Activated naive CD8-positive, alpha-beta T cell (primary cell): ENCODE measurements at regions not wholly inside any gene's neighbourhood (a gene's known extent, or its start where the extent isn't known, plus 50 kb on each side); places are given as distances from the start of the nearest gene placed in this dataset.
"Not testable (repeated sequence)": the region's sequence is repeated elsewhere in the genome, so short reads cannot be mapped to it uniquely, and the experiment has no call there.

Source experiments
- H3K27ac Mint-ChIP-seq: one replicate; pipeline ENCODE4 v1.8.0; 2021; ENCODE audit warnings: mixed read lengths
- H3K27me3 Mint-ChIP-seq: one replicate; pipeline ENCODE4 v1.8.0; 2021; ENCODE audit warnings: mixed read lengths
- H3K36me3 Mint-ChIP-seq: one replicate; pipeline ENCODE4 v1.8.0; 2021; ENCODE audit warnings: mixed read lengths
- H3K4me1 Mint-ChIP-seq: one replicate; pipeline ENCODE4 v1.8.0; 2021; ENCODE audit warnings: low read depth, mixed read lengths
- H3K4me3 Mint-ChIP-seq: one replicate; pipeline ENCODE4 v1.8.0; 2021; ENCODE audit warnings: mild to moderate bottlenecking, mixed read lengths
- H3K9me3 Mint-ChIP-seq: one replicate; pipeline ENCODE4 v1.8.0; 2021; ENCODE audit warnings: low read depth, mixed read lengths

DNA sequence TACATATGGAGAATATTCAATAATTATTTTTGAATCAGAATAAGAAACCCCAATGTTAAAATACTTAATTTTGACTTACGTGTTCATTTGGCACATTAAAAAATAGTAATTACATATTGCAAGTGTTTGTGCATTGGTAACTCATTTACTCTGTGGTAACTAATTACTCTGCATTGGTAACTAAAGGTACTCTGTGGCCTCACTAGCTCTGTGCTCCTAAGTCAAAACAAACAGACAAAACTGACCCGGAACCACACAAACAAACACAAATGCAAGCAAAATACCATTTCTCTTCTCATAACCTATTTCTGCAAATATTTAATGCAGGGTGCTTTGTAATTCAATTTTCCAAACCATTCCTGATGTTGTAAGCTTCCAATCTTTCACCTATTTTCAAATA, 1244.3 kb downstream of the REEP3 start:
- H3K36me3 Mint-ChIP-seq, result no peaks in the 10 kb centered on the region
- H3K27me3 Mint-ChIP-seq, result no peaks in the 10 kb centered on the region
- peaks cover 6% of the 10 kb centered on the region for H3K9me3 Mint-ChIP-seq
- no peak overlapping the region for H3K4me3 Mint-ChIP-seq
- no peaks in the 10 kb centered on the region for H3K4me1 Mint-ChIP-seq
- no peak overlapping the region for H3K27ac Mint-ChIP-seq

DNA sequence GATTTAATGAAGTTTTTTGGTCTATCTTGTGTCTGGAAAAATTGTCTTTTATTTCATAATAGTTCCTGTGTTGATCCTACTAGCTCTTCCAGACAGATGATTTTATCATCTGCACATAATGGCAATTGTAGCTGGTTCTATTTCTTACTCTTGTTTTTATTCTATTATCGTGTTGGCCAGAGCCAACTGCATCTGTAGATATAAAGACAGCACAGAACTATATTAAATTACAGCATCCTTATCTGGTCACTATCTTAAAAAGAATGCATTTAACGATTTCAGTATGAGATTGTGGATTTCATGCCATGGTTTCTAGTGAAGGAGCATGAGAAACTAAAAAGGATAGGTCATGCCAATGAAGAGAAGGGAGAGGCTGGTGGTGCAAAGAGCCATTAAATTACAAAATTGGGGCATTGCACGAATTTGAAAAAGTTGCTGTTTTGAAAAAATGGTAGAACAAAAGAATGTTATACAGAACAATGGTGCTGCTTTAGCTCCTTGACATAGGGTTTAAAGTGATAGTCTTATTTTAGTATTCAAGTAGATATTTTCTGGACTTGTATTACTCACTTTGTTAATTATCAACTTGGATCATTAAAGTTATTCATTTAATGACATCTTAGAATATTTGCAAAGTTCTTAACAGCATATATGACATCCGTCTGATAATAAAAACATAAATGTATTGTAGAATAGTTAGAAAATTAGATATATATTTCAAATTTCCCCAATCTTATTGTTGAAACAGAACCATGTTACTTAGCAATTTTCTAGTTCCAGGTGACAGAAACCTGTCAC, 1250.3 kb downstream of the REEP3 start:
- Mint-ChIP-seq H3K4me1 (no peaks in the 10 kb centered on the region), H3K27ac (no peak overlapping the region), H3K27me3 (no peaks in the 10 kb centered on the region), H3K36me3 (no peaks in the 10 kb centered on the region), H3K4me3 (no peak overlapping the region), H3K9me3 (peaks cover 8% of the 10 kb centered on the region)

DNA sequence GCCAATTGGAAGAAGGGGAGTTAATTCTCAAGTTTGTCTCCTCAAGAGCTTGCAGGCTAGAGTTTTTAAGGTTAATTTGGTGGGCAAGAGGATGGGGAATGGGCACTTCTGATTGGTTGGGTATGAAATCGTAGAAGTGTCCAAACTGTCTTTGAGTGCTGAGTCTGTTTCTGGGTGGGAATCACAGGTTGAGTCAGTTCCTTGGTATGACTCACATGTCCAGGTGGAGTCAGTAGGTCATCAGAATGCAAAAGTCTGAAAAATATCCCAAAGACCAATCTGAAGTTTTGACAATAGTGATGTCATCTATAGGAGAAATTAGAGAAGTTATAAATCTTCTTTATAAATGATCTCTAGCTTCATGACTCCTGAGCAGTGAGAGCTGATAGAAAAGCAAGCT, 1252.2 kb downstream of the REEP3 start:
- Mint-ChIP-seq H3K27ac (no peak overlapping the region), H3K4me3 (no peak overlapping the region), H3K4me1 (no peaks in the 10 kb centered on the region), H3K9me3 (peaks cover 8% of the 10 kb centered on the region), H3K27me3 (no peaks in the 10 kb centered on the region), H3K36me3 (no peaks in the 10 kb centered on the region)

DNA sequence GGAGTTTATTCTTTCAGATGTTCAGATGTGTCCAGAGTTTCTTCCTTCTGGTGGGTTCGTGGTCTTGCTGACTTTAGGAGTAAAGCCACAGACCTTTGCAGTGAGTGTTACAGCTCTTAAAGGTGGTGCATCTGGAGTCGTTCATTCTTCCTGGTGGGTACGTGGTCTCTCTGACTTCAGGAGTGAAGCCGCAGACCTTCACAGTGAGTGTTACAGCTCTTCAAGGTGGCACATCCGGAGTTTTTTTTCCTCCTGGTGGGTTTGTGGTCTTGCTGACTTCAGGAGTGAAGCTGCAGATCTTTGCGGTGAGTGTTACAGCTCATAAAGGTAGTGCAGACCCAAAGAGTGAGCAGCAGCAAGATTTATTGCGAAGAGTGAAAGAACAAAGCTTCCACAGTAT, 1263.2 kb downstream of the REEP3 start:
- H3K4me1 Mint-ChIP-seq, H3K27ac Mint-ChIP-seq, H3K27me3 Mint-ChIP-seq: not testable (repeated sequence)

DNA sequence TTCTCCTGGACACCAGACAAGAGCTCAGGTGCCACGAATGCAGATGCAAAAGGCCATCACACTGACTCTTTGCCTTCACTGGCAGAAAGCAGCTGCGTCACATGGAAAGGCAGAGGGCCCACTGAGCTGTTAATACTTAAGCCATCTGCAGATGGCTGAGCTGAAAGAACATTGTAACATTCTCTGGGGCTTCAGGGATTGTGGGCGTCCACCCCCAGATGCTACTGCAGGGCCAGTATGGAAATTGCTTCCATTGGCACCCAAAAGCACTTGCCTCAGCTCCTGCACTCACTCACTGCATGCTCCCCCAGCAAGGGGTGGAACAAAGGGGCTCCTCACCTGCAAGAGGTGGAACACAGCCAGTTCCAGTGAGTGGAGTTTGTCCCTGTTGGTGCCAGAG, 1264.6 kb downstream of the REEP3 start:
- H3K9me3 Mint-ChIP-seq, result peaks cover 12% of the 10 kb centered on the region
- no peak overlapping the region for H3K4me3 Mint-ChIP-seq
- no peaks in the 10 kb centered on the region for H3K36me3 Mint-ChIP-seq
- H3K4me1 Mint-ChIP-seq, result no peaks in the 10 kb centered on the region
- no peaks in the 10 kb centered on the region for H3K27me3 Mint-ChIP-seq
- H3K27ac Mint-ChIP-seq, result no peak overlapping the region

More for the DNA sequence above, 1263.2 kb downstream of the REEP3 start:
- H3K9me3 Mint-ChIP-seq, H3K4me3 Mint-ChIP-seq, H3K36me3 Mint-ChIP-seq: not testable (repeated sequence)

DNA sequence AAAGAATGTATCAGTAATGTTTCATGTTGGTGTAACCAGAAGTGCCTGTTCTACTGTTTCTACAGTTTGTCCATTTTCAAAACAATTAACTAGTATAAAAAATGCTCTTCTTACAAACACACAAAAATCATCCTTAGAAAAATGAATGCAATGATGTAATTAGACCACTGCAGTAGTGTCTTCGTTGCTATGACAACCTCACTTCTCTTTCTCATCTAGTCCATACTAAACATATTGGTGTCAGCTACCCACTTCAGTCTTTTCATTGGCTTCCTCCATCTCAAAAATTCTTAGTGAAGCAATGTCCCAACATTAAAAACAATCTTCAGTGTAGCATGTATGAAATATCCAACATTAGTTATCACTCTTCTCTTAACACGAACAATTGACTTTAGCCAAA, 1265.8 kb downstream of the REEP3 start:
- H3K27ac Mint-ChIP-seq, result no peak overlapping the region
- no peak overlapping the region for H3K4me3 Mint-ChIP-seq
- H3K9me3 Mint-ChIP-seq, result peaks cover 12% of the 10 kb centered on the region
- no peaks in the 10 kb centered on the region for H3K4me1 Mint-ChIP-seq
- no peaks in the 10 kb centered on the region for H3K36me3 Mint-ChIP-seq
- H3K27me3 Mint-ChIP-seq, result no peaks in the 10 kb centered on the region

DNA sequence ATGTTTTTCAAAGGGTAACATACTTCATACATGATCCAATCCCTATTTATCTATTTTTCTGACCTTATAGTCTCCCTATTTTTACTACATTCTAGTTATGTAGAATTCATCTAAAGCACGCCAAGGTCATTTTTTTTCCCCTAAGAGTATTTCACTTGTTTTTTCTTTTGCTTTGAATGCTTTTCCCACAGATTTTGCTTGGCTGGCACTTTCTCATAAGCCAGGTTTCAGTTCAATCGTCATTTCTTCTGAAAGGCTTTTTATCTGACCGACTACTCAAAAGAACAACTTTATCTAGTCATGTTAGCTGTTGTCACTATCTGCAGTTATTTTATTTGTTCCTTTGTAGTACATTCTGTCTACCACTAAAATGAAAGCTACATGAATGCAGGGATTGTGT, 1274.6 kb downstream of the REEP3 start:
- Mint-ChIP-seq H3K9me3 (peaks cover 15% of the 10 kb centered on the region), H3K36me3 (no peaks in the 10 kb centered on the region), H3K4me1 (no peaks in the 10 kb centered on the region), H3K4me3 (no peak overlapping the region), H3K27me3 (no peaks in the 10 kb centered on the region), H3K27ac (no peak overlapping the region)

DNA sequence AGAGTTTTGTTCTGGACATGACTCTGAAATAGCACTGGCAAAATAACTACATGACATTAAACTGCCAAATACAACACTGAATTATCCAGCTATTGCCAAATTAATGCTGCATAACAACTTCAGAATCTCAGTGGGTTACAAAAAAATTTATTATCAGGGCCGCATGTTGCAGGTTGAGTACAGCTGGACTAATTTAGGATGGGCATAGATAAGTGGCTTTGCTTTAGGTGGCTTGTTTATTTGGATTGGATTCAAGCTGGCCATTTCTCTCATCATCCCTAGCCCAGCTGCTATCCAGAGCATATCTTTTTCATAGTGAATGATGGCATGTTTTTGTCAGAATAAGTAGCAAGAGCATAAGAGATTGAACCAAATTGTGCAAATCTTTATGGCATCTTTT, 1277.1 kb downstream of the REEP3 start:
- Mint-ChIP-seq H3K27me3 (no peaks in the 10 kb centered on the region), H3K36me3 (no peaks in the 10 kb centered on the region), H3K27ac (no peak overlapping the region), H3K9me3 (peaks cover 16% of the 10 kb centered on the region), H3K4me1 (no peaks in the 10 kb centered on the region), H3K4me3 (no peak overlapping the region)

DNA sequence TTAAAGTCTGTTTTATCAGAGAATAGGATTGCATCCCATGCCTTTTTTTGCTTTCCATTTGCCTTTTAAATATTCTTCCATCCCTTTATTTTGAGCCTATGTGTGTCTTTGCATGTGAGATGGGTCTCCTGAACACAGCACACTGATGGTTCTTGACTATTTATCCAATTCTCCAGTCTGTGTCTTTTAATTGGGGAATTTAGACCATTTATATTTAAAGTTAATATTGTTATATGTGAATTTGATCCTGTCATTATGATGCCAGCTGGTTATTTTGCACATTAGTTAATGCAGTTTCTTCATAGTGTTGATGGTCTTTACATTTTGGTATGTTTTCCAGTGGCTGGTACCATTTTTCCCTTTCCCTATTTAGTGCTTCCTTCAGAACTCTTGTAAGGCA, 1287.0 kb downstream of the REEP3 start:
- H3K36me3 Mint-ChIP-seq, H3K27ac Mint-ChIP-seq: not testable (repeated sequence)

DNA sequence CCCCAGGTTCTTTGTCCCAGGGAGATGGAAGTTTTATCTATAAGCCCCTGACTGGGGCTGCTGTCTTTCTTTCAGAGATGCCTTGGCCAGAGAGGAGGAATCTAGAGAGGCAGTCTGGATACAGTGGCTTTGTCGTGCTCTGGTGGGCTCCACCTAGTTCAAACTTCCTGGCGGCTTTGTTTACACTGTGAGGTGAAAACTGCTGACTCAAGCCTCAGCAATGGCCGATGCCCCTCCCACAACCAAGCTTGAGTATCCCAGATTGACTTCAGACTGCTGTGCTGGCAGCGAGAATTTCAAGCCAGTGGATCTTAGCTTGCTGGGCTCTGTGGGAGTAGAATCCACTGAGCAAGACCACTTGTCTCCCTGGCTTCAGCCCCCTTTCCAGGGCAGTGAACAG, 1288.8 kb downstream of the REEP3 start:
- H3K9me3 Mint-ChIP-seq, H3K36me3 Mint-ChIP-seq, H3K27me3 Mint-ChIP-seq, H3K4me1 Mint-ChIP-seq, H3K4me3 Mint-ChIP-seq, H3K27ac Mint-ChIP-seq: not testable (repeated sequence)

More for the DNA sequence above, 1287.0 kb downstream of the REEP3 start:
- H3K4me3 Mint-ChIP-seq, H3K4me1 Mint-ChIP-seq, H3K9me3 Mint-ChIP-seq, H3K27me3 Mint-ChIP-seq: not testable (repeated sequence)

DNA sequence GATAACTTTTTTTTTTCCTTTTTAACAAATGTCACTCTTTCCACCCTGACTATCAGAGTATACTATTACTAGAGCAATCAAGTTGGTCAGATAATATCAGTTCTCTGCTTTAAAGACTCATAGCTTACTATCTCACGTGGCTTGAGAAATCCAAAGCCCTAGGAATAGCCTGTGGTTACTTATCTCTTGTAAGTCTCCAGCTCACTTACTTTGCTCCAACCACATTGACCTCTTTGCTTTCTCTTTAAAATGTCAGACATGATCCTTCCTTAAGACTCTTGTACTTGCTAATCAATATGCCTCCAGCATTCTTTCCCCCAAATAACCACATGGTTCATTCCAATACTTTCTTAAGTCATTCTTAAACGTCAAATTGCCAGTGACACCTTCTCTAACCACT, 1292.2 kb downstream of the REEP3 start:
- H3K9me3 Mint-ChIP-seq, result no peaks in the 10 kb centered on the region
- H3K4me3 Mint-ChIP-seq, result no peak overlapping the region
- H3K36me3 Mint-ChIP-seq, result no peaks in the 10 kb centered on the region
- no peaks in the 10 kb centered on the region for H3K4me1 Mint-ChIP-seq
- H3K27me3 Mint-ChIP-seq, result no peaks in the 10 kb centered on the region
- H3K27ac Mint-ChIP-seq, result no peak overlapping the region

DNA sequence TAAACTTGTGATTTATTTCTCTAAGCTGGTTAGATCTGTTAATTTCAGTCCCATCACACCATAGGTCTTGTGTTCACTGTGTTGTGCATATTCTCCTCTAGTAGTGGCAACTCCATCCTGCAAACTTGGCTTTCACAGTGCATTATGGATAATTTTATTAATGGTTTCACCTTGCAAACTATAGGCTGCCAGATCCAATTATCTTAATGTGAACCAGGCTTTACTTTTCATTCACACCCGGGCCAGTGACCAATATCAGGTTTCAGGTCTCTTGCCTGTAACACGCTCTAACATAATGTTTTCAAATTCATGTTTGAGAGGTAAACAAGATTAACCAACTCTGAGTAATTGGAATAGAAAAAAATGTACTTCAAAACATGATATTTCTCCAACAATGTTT, 1293.0 kb downstream of the REEP3 start:
- Mint-ChIP-seq H3K36me3 (no peaks in the 10 kb centered on the region), H3K27ac (no peak overlapping the region), H3K9me3 (no peaks in the 10 kb centered on the region), H3K27me3 (no peaks in the 10 kb centered on the region), H3K4me1 (no peaks in the 10 kb centered on the region), H3K4me3 (no peak overlapping the region)

DNA sequence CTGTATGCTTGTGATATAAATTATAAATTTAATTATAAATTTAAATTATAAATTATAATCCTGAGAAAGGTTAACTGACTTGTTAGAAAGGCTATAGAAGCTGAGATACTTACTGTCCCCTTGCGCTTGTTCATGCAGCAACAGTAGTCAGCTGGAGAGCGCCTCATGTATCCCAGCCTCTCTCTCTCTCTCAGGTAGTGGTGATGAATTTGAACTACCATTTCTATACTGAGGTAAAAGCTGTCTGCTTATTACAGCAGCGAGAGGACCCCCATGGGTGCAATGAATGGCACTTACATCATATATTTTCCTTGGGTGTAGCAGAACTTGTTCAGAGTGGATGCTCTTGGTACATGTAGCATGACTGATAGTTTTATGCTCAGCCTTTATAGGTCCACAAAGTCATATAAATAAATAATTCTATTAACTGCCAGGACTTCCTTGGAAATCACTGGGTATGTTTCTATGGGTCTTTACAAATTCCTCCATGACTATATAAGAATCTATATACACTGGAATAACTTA, 1308.7 kb downstream of the REEP3 start:
- Mint-ChIP-seq H3K4me1 (no peaks in the 10 kb centered on the region), H3K27ac (no peak overlapping the region), H3K4me3 (no peak overlapping the region), H3K9me3 (peaks cover 9% of the 10 kb centered on the region), H3K27me3 (no peaks in the 10 kb centered on the region), H3K36me3 (no peaks in the 10 kb centered on the region)

DNA sequence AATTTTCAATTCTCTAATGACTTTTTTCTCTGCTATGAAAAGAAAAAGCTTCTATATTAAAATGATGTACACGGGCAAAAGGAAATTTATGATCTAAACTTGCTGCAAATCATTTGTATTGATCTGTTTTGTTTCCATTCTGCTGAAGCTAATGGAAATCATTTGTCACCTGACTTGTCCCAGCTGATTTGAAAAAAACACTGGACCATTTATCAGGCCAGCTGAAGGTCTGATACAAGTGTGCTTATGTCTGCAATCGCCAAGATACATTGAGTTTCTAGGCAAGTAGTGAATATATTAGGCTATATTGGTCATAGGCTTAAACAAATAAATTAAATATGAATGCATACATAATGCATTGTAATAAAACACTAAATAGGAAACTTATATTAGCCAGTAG, 1309.7 kb downstream of the REEP3 start:
- H3K27me3 Mint-ChIP-seq, result no peaks in the 10 kb centered on the region
- H3K9me3 Mint-ChIP-seq, result peaks cover 9% of the 10 kb centered on the region
- no peak overlapping the region for H3K27ac Mint-ChIP-seq
- H3K36me3 Mint-ChIP-seq, result no peaks in the 10 kb centered on the region
- no peak overlapping the region for H3K4me3 Mint-ChIP-seq
- H3K4me1 Mint-ChIP-seq, result no peaks in the 10 kb centered on the region

DNA sequence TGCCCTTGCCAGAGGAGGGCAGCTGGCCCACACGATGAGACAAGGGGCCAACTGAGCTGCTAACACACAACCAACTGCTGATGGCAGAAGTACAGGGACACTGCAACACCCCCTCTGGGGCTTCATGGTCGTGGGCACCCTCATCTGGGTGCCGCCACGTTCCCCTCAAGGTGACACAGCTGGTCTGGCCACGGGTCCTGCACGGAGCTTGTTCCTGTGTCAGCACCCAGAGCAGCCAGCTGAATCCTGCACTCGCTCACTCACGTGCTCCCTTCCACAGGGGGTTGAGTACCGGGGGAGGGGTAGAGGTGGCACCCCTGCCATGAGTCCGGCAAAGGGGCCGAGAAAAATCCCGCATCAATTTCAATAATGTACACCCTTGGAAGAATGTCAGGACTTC, 1319.1 kb downstream of the REEP3 start:
- no peaks in the 10 kb centered on the region for H3K36me3 Mint-ChIP-seq
- no peak overlapping the region for H3K27ac Mint-ChIP-seq
- H3K4me1 Mint-ChIP-seq, result no peaks in the 10 kb centered on the region
- H3K9me3 Mint-ChIP-seq, result peaks cover 8% of the 10 kb centered on the region
- H3K27me3 Mint-ChIP-seq, result no peaks in the 10 kb centered on the region
- no peak overlapping the region for H3K4me3 Mint-ChIP-seq

DNA sequence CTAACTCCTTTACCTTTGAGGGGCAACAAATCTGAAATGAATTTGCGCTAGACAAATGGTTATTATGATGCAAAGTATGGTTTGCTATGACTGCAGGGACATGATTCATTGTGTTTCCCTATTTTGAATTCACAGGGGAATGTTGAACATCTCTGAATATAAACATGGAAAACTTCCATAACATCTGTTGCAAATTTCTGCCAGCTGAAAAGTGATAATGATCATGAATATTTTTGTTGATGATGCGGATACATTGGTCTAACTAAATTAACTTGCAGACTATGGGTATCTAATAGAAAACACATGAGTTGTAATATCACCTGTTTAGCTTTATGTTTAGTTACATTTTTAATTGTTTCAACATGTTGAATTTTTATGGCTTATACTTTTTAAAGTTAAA, 1325.5 kb downstream of the REEP3 start:
- Mint-ChIP-seq H3K36me3 (no peaks in the 10 kb centered on the region), H3K27me3 (no peaks in the 10 kb centered on the region), H3K4me1 (no peaks in the 10 kb centered on the region), H3K27ac (no peak overlapping the region), H3K9me3 (peaks cover 16% of the 10 kb centered on the region), H3K4me3 (no peak overlapping the region)
